NCI-H510A treated with DMSO at 0.1 percent for 48 hours (cell line): ENCODE measurements at regions not wholly inside any gene's neighbourhood (a gene's known extent, or its start where the extent isn't known, plus 50 kb on each side); places are given as distances from the start of the nearest gene placed in this dataset.
A peak's percentile ranks its signal among the peaks of the same experiment; 100 is the strongest.
"Not testable (repeated sequence)": the region's sequence is repeated elsewhere in the genome, so short reads cannot be mapped to it uniquely, and the experiment has no call there.

Experiments used
- DNase-seq: peaks from one replicate; lab custom pipeline; 2025; lab: John Stamatoyannopoulos, UW

DNA sequence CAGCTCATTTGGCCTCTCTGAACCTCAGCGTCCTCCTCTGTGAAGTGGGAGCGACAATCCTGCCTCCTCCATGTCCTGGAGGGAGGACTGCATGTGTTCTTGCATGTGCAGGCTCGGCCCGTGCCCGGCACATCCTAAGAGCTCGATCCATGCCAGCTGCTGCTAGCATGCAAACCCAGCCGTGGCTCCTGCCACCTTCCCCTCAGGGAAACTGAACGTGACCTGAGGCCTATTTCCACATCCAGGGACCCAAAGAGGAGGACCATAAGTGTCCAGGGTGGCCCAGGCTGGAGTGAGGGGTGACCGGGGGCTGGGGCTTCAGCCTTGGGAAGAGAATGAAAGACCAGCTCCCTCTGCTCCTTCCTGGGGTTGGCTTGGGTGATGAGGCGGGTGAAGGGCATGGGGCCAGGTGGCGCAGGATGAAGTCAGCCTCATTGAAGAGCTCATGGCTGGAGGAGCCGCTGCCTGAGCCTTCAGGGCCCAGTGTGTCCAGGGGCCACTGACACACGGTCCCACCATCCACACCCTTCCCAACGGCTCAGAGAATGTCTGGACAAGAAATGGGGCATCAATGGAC is 115.7 kb upstream of the AKAP13 start:
- not testable (repeated sequence) for DNase-seq

- DNase-seq = not testable (repeated sequence)
Measured at GRCh38 chr15:85267158-85267857, 113.1 kb upstream of the AKAP13 start.

DNA sequence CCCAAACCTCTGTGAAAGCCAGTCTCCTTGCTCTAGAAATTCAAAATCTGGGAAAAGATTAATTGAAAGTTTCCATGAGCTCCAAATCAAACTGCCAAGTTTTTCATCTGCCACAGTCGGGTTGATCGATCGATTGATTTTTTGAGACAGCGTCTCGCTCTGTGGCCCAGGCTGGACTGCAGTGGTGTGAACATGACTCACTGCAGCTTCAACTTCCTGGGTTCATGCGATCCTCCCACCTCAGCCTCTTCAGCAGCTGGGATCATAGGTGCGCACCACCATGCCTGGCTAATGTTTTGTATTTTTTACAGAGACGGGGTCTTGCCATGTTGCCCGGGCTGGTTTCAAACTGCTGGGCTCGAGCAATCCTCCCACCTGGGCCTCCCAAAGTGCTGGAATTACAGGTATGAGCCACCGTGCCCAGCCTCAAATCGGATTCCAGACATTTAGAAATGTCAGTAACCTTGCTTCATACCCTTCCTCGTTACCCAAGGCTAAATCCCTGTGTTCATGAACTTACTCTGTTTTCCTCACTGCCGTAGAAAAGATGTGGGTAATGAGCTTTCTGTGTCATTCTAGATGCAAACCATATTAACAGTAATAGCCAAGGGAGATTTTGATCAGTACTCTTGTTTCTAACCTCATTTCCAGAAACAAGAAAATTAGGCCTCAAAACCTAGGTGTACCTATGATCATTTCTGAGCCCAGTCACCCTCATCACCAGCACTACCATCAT is 105.9 kb upstream of the AKAP13 start:
- no peak for DNase-seq

GRCh38 chr15:85276508-85276907 is 103.9 kb upstream of the AKAP13 start:
- no peak for DNase-seq

GRCh38 chr15:85276921-85277320 is 103.5 kb upstream of the AKAP13 start:
- no peak for DNase-seq

DNA sequence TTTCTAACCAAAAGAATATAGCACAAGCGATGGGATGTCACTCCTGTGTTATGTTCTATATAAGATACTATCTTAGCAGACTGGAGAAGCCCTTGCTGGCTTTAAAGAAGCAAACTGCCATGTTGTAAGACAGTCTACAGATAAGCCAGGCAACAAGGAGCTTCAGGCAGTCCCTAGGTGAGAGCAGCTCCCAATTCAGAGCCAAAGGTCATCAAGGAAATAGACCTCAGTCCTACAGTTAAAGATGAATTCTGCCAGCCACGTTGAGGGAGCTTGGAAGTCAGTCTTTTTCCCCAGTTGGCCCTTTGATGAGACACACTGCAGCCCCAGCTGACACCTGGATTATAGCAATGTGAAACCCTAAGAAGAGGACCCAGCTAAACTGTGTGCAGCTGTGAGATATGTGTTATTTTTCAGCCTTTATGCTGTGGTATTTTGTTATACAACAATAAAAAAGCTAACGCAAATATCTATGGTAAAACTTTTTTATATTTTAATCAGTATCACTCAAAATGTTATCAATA is 102.5 kb upstream of the AKAP13 start:
- no peak for DNase-seq

DNA sequence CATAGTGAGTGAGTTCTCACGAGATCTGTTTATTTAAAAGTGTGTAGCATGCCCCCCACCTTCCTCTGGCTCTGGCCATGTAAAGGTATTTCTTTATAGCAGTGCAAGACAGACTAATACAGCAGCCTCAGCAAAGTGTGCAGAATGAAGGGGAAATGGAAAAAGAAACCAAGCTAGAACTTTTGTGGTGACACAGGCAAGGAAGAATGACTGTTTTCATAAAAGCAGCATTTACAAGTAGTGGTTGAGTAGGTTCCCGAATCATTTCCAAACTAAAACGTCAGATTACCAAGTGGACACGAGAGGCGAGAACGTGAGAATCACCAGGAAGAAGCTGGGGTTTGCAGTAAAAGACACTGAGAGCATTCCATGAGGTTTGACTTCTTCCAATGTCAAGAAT is 100.2 kb upstream of the AKAP13 start:
- no peak for DNase-seq

DNA sequence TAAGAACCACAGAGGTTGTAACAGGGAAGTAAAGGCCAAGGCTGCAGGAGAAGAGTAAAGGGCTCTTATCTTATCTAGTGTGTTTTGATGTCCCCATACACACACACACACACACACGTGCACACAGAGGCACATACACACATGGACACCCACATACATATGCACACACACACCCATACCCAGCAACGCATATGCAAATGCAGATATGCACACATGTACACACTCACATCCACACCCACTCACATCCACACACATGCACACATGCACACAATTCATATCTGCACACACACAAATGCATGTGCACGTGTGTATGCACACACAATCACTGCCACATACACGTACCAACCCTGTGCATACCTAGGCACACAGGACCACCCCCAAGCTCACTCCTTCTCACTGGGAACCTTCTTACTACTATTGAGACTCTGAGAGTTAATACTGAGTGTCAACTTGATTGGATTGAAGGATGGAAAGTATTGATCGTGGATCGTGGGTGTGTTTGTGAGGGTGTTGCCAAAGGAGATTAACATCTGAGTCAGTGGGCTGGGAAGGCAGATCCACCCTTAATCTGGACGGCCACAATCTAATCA is 99.0 kb upstream of the AKAP13 start:
- DNase-seq = no peak

GRCh38 chr15:85282504-85283115 is 97.8 kb upstream of the AKAP13 start:
- DNase-seq = no peak

- not testable (repeated sequence) for DNase-seq
Measured at GRCh38 chr15:85283815-85284214, 96.6 kb upstream of the AKAP13 start.

GRCh38 chr15:85284497-85284896 is 95.9 kb upstream of the AKAP13 start:
- no peak for DNase-seq

DNA sequence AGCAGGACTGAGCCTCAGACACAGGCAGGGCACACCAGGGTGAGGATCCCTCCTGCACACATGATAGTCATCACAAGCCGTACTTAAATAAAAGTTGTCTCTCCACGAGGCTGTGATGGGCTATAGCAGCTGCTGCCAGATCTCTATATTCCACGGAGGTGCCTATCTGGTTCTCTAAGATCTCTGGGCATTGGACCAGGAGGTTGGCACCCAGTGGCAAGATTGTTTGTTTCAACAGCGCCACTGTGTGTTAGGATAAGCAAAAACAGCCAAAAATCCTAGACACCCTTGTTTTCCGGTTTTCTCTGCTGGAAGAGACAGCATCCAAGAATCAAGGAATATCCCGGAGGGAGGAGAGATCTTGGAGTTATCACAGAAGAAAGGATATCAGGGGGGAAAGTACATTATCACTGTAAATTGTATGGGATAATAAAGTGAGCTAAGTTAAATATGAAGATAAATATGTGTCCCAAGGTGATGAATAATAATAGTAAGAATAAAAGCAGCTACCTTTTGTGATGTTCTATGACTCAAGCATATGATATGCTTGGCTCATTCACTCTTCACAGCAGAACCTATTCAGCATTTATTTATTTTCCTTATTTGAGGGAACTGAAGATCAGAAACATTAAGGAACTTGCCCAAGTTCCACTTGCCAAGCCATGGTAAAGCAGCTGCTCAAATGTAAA is 90.6 kb upstream of the AKAP13 start:
- peak; percentile 32 for DNase-seq

DNA sequence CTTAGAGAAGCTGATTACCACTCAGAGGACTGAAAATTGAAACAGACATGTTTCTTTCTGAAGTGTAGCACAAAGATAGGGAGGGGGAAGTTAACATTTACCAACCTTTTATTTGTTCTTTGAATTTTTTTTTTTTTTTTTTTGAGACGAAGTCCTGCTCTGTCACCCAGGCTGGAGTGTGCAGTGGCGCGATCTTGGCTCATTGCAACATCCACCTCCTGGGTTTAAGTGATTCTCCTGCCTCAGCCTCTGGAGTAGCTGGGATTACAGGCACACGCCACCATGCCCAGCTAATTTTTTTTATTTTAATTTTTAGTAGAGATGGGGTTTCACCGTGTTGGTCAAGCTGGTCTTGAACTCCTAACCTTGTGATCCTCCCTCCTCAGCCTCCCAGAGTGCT is 87.8 kb upstream of the AKAP13 start:
- not testable (repeated sequence) for DNase-seq

- peak; percentile 64 for DNase-seq
Measured at GRCh38 chr15:85296615-85297402, 83.6 kb upstream of the AKAP13 start.

- DNase-seq = no peak
Measured at GRCh38 chr15:85297537-85297936, 82.9 kb upstream of the AKAP13 start.

GRCh38 chr15:85298366-85298765 is 82.0 kb upstream of the AKAP13 start:
- no peak for DNase-seq

DNA sequence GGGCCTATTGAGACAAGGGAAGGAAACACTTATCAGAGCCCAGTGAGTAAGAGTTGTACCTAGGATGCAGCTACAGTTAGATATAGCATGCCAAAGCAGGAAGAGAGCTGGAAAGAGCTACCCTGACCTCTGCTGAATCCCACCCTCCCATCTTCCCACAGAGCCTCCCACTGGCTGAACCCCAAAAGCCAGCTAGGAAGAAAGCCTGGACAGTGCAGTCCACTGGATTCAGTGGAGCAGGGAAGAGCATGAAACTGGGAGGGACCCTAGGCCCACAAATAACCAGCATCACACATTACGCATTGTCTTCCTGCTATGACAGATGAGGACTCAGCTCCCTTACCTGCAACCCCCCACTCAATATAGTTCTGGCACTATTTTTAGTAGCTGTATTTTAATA is 81.5 kb upstream of the AKAP13 start:
- no peak for DNase-seq

GRCh38 chr15:85302271-85302670 is 78.1 kb upstream of the AKAP13 start:
- DNase-seq = no peak

DNA sequence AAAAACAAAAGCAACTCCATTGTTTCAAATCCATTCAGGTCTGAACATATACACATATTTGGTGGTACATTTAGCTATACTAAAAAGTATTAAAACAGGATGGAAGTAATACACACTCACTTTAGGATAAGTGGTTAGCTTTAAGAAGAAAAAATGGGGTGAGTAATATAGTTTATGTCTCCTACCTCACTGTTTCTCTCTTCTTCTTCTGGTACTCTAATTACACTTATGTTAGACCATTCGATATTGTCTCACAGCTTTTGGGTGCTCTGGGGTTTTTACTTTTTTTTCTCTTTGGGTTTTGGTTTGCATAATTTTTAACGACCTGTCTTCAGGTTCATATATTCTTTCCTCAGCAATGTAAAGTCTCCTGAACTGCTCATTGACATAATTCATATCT is 75.4 kb upstream of the AKAP13 start:
- DNase-seq = no peak

DNA sequence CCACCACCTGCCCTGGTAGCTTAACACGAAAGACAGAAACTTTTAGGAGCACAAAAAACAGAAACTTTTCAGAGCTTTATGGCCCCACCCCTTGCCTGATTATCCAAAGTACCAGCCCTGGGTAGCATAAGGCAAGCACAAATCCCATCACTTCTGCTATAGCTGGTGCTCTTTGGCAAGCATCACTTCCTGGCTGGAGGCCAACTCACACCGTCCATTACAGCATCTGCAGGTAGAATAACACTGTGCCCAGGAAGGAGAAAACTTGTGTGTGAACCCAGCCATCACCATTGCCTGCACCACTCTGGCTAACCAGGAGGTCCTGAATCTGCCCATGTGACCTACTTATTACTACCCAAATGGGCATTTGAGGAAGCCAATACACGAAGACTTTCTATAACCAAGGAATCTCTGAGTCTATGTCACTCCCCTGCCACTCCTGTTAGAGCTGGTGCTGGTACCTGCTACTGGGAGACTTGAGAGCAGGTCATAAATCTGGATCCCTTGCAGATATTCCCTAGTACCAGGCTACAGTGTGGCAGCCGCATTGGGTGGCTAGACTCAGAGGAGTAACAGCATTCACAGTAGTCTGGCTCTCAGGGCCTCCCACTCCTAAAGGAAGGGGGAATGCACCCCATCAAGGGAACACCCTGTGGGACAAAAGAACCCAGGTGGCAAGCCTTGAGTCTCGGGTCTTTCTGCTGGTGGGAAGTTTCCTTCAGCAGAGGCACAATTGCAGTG is 73.3 kb upstream of the AKAP13 start:
- DNase-seq = no peak
